GM12878 (cell line): ENCODE measurements at regions not wholly inside any gene's neighbourhood (a gene's known extent, or its start where the extent isn't known, plus 50 kb on each side); places are given as distances from the start of the nearest gene placed in this dataset.

ENCODE experiments used
- ATAC-seq: fragments of 200-7000 bp; cut with Tn5 transposase; 3 replicates; pipeline ENCODE4 v1.9.1; 2020; ENCODE audit warnings: mild to moderate bottlenecking, moderate library complexity
- BruUV-seq: library from RNA; stranded (reverse); fragments of 400-500 nt; replicated peaks from 2 replicates; lab custom pipeline; 2021; lab: Mats Ljungman, UMichigan
- CTCF ChIA-PET: fragments of 300-600 bp; sonication (Branson Sonifier 250); formaldehyde crosslinking; extraction: SDS; loops from one replicate; lab custom pipeline; 2021; ENCODE audit warnings: inconsistent platforms; lab: Yijun Ruan, JAX
- POLR2A ChIA-PET: fragments of 350-600 bp; formaldehyde crosslinking; extraction: SDS; loops from one replicate; lab custom pipeline; 2021; ENCODE audit warnings: inconsistent platforms; lab: Charles Lee
- RAD21 ChIA-PET: fragments of 300-600 bp; sonication (Branson Sonifier 250); formaldehyde crosslinking; loops from one replicate; lab custom pipeline; 2023; ENCODE audit warnings: antibody characterized with exemption; ENCODE audit not compliant: unreplicated experiment; lab: Charles Lee
- SMC1A ChIA-PET: fragments of 300-600 bp; sonication (Branson Sonifier 250); formaldehyde crosslinking; loops from one replicate; lab custom pipeline; 2023; ENCODE audit not compliant: unreplicated experiment, uncharacterized antibody; lab: Charles Lee
- DNase-seq: peaks from one replicate; pipeline ENCODE4 v3.0.0-alpha.2; 2011; ENCODE audit warnings: low read depth, low spot score
- FAIRE-seq: peaks from 3 replicates; lab custom pipeline; 2011; peaks lifted over from hg19 to GRCh38; lab: Jason Lieb, UNC
- H2AFZ ChIP-seq: 2 replicates; pipeline ENCODE4 v1.6.0; 2011; ENCODE audit warnings: low read depth, low read length, control low read depth; ENCODE audit not compliant: control insufficient read depth
- H3K27ac ChIP-seq: 2 replicates; pipeline ENCODE4 v1.5.1; 2011; ENCODE audit warnings: control low read depth; ENCODE audit not compliant: control insufficient read depth, insufficient read depth
- H3K27me3 ChIP-seq, 2 experiments: replicated peaks in 1 of 2; 2 replicates each; pipeline versions ENCODE4 v1.6.0 to v1.6.1; 2011; ENCODE audit warnings: low read length in 1 of 2; ENCODE audit not compliant: control insufficient read depth in 2 of 2, insufficient read depth in 2 of 2
- H3K36me3 ChIP-seq, 2 experiments: 2 replicates each; pipeline ENCODE4 v1.5.1; 2011; ENCODE audit warnings: low read length in 1 of 2; ENCODE audit not compliant: control insufficient read depth in 2 of 2, insufficient read depth in 2 of 2
- H3K4me1 ChIP-seq: 2 replicates; pipeline ENCODE4 v1.6.1; 2011; ENCODE audit warnings: mild to moderate bottlenecking, low read length, moderate library complexity, mixed read lengths; ENCODE audit not compliant: control insufficient read depth, insufficient read depth
- H3K4me2 ChIP-seq: 2 replicates; pipeline ENCODE4 v1.6.0; 2011; ENCODE audit warnings: control low read depth; ENCODE audit not compliant: control insufficient read depth, insufficient read depth
- H3K4me3 ChIP-seq: fragments of 200-600 bp; sonication (generic); 2 replicates; pipeline ENCODE4 v1.5.1; 2016
- H3K79me2 ChIP-seq: 2 replicates; pipeline ENCODE4 v1.6.0; 2011; ENCODE audit warnings: low read length; ENCODE audit not compliant: control insufficient read depth, insufficient read depth
- H3K9ac ChIP-seq: 2 replicates; pipeline ENCODE4 v1.8.0; 2011; ENCODE audit warnings: low read length, control low read depth, mixed read lengths; ENCODE audit not compliant: control insufficient read depth, insufficient read depth
- H3K9me3 ChIP-seq: replicated peaks from 3 replicates; pipeline ENCODE4 v1.5.1; 2011; ENCODE audit warnings: mild to moderate bottlenecking, low read length; ENCODE audit not compliant: control insufficient read depth, insufficient read depth
- H4K20me1 ChIP-seq: 2 replicates; pipeline ENCODE4 v1.6.0; 2011; ENCODE audit not compliant: control insufficient read depth, insufficient read depth
- CEBPB ChIP-seq, 2 experiments: fragments of 150-350 bp in 1 of 2; IDR thresholded peaks; 2 replicates each; pipeline ENCODE4 v1.6.1; 2012 to 2014; ENCODE audit warnings: low read depth in 2 of 2, low read length in 2 of 2, borderline replicate concordance in 1 of 2, inconsistent platforms in 1 of 2
- JUNB ChIP-seq: IDR thresholded peaks from 2 replicates; pipeline ENCODE4 v1.6.1; 2016; ENCODE audit warnings: antibody characterized with exemption, mild to moderate bottlenecking
- LARP7 ChIP-seq: fragments of 450-650 bp; IDR thresholded peaks from 2 replicates; pipeline ENCODE4 v1.6.1; 2017; ENCODE audit warnings: mild to moderate bottlenecking
- MEF2A ChIP-seq: IDR thresholded peaks from 2 replicates; pipeline ENCODE4 v1.6.1; 2011; ENCODE audit warnings: low read depth, mild to moderate bottlenecking, low read length, moderate library complexity; ENCODE audit not compliant: insufficient read depth
- ZBED1 ChIP-seq: IDR thresholded peaks from 2 replicates; pipeline ENCODE4 v1.6.1; 2016; ENCODE audit warnings: borderline replicate concordance
- WGBS: methylation state at CpG from one replicate; pipeline ENCODE4 v1.1.6; 2016; ENCODE audit warnings: low lambda C conversion rate; ENCODE audit not compliant: insufficient replicate concordance, insufficient coverage; ENCODE audit errors: missing lambda C conversion rate; 5-methylcytosine and 5-hydroxymethylcytosine counted together
- in situ Hi-C: fragments of 300-500 bp; cut with MboI; formaldehyde crosslinking; loops from 9 replicates; pipeline ENCODE4 v1.14.3; 2018; ENCODE audit warnings: mixed read lengths
- intact Hi-C: fragments of 100-400 bp; cut with micrococcal nuclease; formaldehyde crosslinking; loops from one replicate; pipeline ENCODE4 v1.14.2; 2022; ENCODE audit not compliant: unreplicated experiment
- TF ChIP-seq, protein P1 (sequence below): fragments of 450-650 bp; IDR thresholded peaks from 2 replicates; pipeline ENCODE4 v1.6.1; 2017; ENCODE audit warnings: borderline replicate concordance
- TF ChIP-seq, protein P2 (sequence below): IDR thresholded peaks from 2 replicates; pipeline ENCODE4 v1.6.1; 2012; ENCODE audit warnings: mild to moderate bottlenecking, low read depth, low read length

DNA sequence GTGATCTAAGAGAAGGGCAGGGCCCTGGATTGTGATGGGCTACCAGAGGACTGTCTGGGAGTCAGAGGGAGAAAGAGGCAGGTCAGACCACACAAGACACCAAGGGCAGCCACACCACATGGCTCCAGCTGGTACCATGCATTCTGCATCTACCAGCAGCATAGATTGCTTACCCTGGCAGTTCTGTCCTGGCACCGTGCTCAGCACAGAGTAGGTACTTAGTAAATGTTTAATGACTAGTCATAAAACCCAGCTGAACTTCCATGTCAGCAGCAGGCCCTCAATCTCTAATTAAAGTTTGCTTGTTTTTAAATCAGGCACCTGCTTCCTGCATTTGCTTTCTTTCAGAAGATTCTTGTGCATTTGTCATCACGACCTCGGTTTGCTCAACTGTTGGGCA is 77.3 kb upstream of the ATP2B2 start (continued):
- TF ChIP-seq, protein P1, sequence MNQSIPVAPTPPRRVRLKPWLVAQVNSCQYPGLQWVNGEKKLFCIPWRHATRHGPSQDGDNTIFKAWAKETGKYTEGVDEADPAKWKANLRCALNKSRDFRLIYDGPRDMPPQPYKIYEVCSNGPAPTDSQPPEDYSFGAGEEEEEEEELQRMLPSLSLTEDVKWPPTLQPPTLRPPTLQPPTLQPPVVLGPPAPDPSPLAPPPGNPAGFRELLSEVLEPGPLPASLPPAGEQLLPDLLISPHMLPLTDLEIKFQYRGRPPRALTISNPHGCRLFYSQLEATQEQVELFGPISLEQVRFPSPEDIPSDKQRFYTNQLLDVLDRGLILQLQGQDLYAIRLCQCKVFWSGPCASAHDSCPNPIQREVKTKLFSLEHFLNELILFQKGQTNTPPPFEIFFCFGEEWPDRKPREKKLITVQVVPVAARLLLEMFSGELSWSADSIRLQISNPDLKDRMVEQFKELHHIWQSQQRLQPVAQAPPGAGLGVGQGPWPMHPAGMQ = no peak
- TF ChIP-seq ZBED1 = no peak
- no peak for TF ChIP-seq CEBPB (IDR thresholded peaks at IDR 0.05; ENCODE audit: borderline replicate concordance in 1 of 2, low read depth in 2 of 2, low read length in 2 of 2)
- TF ChIP-seq MEF2A = no peak
- TF ChIP-seq, protein P2, sequence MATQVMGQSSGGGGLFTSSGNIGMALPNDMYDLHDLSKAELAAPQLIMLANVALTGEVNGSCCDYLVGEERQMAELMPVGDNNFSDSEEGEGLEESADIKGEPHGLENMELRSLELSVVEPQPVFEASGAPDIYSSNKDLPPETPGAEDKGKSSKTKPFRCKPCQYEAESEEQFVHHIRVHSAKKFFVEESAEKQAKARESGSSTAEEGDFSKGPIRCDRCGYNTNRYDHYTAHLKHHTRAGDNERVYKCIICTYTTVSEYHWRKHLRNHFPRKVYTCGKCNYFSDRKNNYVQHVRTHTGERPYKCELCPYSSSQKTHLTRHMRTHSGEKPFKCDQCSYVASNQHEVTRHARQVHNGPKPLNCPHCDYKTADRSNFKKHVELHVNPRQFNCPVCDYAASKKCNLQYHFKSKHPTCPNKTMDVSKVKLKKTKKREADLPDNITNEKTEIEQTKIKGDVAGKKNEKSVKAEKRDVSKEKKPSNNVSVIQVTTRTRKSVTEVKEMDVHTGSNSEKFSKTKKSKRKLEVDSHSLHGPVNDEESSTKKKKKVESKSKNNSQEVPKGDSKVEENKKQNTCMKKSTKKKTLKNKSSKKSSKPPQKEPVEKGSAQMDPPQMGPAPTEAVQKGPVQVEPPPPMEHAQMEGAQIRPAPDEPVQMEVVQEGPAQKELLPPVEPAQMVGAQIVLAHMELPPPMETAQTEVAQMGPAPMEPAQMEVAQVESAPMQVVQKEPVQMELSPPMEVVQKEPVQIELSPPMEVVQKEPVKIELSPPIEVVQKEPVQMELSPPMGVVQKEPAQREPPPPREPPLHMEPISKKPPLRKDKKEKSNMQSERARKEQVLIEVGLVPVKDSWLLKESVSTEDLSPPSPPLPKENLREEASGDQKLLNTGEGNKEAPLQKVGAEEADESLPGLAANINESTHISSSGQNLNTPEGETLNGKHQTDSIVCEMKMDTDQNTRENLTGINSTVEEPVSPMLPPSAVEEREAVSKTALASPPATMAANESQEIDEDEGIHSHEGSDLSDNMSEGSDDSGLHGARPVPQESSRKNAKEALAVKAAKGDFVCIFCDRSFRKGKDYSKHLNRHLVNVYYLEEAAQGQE = no peak

DNA sequence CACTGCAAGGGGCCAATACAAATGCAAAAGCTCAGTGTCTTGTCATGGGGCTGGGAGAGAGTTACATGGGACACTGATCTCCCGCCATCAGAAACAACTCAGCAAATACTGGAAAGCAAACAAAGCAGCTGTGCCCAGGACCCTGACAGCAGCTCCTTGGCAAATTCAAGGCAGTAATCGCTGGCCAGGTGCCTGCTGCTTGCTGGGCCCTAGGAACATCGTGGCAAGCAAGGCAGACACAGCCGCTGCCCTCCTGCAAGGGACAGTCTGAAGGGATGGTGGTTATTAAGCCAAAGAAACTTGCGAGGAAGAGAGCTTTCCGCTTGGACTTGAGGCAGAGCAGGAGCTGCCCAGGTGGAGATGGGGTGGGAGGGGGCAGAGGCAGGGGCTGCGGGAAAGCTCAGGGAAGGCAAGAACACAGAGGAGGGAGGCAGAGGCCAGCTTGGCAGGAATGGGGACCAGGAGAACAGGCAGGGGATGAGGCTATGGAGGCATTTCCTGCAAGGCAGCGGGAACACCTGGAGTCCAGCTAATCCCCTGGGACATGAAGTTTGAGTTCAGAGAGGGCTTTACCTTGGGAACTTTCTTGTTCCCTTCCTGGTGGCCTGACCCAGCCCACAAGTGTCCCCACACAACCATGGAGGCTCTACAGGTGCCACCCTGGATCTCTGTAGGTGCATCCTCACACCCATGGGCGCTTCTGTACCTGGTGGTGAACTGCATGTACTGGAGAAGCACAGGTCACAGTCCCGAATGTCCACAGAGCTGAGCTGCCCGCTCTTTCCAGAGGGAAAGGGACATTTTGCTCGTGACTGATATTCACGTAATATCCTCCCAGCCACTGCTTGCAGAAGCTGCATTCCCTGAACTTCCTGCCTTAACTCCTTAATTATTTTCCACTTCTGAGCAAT is 78.7 kb upstream of the ATP2B2 start:
- Histone ChIP-seq H3K9me3 (no peaks in the 10 kb centered on the region), H3K79me2 (no peaks in the 10 kb centered on the region), H3K4me1 (no peaks in the 10 kb centered on the region), H3K27me3 (peaks cover 0 to 10% of the 10 kb centered on the region in 2 experiments; a peak in 3 of 4 replicates), H3K9ac (no peak overlapping the region), H4K20me1 (no peaks in the 10 kb centered on the region), H3K27ac (no peak overlapping the region), H3K4me2 (no peak overlapping the region), H3K36me3 (no peaks in the 10 kb centered on the region), H3K4me3 (no peak overlapping the region), H2AFZ (no peak overlapping the region)
- FAIRE-seq = no peak
- ATAC-seq = no peak
- ChIA-PET RAD21 (no interaction called here), CTCF (no interaction called here), POLR2A (no interaction called here), SMC1A (no interaction called here)
- 20% methylated on average over 13 of the region's 13 CpGs for WGBS
- no peak for TF ChIP-seq JUNB
- TF ChIP-seq LARP7 = no peak
- BruUV-seq = no TSS peak
- intact Hi-C loops = no loop called here
- no peak for DNase-seq
- in situ Hi-C loops = no loop called here
